Posterior vena cava (tissue), 2 donors: ENCODE measurements at regions not wholly inside any gene's neighbourhood (a gene's known extent, or its start where the extent isn't known, plus 50 kb on each side); places are given as distances from the start of the nearest gene placed in this dataset.

Experiments used
- DNase-seq: peaks from one replicate; pipeline ENCODE4 v3.0.0-alpha.2; 2020; ENCODE audit warnings: low spot score
- intact Hi-C, 2 donors: fragments of 100-400 bp; cut with DNase I; formaldehyde crosslinking; loops; one replicate each; pipeline versions ENCODE4 v1.14.1 to v1.14.2; 2022 to 2023
- donor health status: DM: yes; HTN: yes; CAD: no.
- donor health status: DM: yes; HTN: yes; CAD: no.

GRCh38 chr13:40422588-40423235, 243.7 kb downstream of the FOXO1 start:
- intact Hi-C loops: no loop called here
- no peak for DNase-seq

GRCh38 chr13:40428354-40428753, 238.1 kb downstream of the FOXO1 start:
- no peak for DNase-seq
- intact Hi-C loops: no loop called here

- intact Hi-C loops: no loop called here
- no peak for DNase-seq
Observed at GRCh38 chr13:40429706-40430545, 236.5 kb downstream of the FOXO1 start.

DNA sequence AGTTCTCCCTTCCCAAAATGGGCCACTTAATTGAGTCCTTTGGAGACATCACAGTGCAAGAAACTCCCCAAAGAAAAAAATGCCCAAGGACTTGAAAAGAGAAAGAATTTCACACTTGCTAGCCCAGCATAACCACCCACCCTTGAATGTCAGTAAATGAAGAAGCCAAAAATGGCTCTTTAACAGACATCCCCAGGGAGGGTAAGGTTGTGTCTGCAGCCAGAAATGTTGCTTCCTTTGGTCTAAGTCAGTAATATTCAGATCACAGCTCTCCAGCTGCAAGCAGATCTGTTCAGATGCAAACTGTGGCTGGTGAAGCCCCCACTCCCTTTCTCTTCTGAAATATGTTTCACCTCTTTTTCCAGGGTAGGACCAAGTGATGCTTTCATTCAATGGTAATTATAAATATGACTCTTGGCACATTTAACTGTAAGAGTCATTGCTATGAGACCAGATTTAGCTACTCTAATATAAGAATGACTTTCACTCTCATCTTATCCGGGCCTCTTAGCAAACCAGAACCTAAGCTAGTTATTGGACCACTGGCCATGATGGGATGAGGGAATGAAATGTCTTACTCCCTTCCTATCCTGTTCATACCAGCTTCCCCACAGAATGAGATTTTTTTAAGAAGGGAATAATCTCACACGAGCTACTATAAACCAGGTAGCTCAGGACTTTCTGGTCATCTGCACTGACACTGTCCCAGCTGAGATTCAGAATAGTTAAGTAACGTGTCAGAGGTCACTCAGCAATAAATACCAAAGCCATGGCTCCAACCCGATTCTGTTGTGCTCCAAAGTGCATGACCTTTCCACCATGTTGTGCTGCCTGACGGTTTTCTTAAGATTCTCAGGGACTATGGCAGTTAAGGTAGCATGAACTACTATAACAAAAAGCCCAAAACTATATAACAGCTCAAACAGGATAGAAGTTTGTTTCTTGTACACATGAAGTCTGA, 234.1 kb downstream of the FOXO1 start:
- no peak for DNase-seq
- intact Hi-C loops: no loop called here

- DNase-seq: no peak
- intact Hi-C loops: no loop called here
Observed at GRCh38 chr13:40433001-40433400, 233.4 kb downstream of the FOXO1 start.

DNA sequence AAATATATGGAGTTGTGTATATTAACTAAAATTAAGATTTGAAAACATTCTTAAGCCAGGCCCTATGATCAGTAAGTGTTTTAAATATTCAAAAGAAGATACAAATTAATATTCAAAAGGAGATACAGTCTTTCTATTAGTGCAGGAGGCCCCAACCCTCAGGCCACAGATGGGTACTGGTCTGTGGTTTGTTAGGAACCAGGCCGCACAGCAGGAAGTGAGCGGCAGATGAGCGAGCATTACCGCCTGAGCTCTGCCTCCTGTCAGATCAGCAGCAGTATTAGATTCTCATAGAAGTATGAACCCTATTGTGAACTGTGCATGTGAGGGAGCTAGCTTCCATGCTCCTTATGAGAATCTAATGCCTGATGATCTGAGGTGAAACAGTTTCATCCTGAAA, 232.9 kb downstream of the FOXO1 start:
- intact Hi-C loops: no loop called here

DNA sequence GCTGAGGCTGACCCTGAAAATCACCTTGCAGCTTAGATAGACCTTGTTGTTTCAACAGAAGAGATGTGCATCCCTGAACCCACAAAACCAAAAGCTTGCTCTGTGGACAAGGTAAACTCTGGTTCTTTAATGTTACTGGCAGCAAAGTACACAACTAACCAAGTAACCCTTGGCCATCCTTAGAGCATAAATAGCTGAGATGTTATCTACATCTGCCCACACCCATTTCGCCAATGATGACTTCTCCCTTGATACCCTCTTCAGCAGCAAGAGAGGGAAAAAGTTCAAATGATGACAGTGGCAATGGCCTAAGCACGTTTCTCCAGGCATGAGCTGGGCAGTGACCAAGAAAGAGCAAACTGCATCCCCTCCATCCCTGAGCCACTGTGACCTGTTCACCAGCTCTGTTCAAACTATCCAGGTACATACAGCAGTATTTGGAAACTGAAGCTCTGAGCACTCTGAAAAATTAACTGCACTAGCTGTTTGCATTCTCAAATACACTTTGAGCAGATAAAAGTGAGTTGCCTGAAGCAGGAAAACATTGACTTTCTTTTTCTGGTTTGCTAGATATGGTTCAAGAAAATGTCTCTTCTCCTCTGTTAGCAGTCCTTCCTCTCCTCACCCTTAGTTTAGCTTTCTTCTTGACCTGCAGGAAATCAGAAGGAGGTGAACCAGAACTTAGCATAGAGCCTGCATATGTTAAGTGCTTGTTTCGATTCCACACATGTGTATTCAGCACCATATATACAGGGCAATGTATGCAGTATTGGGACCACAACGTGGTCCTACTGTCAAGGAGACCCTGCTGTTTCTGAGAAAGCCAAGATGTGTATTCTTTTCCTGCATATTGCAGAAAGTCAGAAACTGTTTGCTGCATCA, 231.7 kb downstream of the FOXO1 start:
- no peak for DNase-seq
- intact Hi-C loops: no loop called here

More for the DNA sequence above, 232.9 kb downstream of the FOXO1 start:
- no peak for DNase-seq

DNA sequence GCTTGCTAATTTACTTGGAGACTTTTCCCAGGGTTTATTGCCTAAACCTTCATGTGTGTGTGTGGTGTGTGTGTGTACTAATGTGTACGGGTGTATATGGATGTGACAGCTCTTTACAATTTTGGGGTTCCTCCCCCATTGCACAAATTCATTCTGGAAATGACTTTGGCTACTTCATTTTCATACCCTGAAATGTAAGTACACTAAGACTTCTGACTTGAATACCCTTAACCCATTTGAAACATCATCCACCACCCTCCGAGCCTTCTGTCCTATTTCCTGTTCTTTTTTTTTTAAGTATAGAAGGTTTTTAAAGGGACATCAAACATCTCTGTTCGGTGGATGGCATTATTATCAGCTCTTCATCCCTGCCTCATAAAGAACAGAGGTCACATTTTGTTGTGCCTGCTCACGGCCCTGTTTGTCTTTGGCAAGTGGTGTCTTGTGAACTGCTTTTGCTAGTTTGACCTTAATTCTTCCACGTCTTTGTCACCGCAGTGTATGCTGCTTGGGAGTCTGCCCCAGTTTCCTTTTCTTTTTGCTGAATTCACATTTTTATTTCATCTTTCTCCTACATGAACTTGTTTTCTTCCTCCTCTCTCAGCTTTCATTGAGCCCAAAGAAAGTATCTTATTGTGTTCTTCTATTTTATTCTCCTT, 228.3 kb downstream of the FOXO1 start:
- intact Hi-C loops: no loop called here
- DNase-seq: no peak

DNA sequence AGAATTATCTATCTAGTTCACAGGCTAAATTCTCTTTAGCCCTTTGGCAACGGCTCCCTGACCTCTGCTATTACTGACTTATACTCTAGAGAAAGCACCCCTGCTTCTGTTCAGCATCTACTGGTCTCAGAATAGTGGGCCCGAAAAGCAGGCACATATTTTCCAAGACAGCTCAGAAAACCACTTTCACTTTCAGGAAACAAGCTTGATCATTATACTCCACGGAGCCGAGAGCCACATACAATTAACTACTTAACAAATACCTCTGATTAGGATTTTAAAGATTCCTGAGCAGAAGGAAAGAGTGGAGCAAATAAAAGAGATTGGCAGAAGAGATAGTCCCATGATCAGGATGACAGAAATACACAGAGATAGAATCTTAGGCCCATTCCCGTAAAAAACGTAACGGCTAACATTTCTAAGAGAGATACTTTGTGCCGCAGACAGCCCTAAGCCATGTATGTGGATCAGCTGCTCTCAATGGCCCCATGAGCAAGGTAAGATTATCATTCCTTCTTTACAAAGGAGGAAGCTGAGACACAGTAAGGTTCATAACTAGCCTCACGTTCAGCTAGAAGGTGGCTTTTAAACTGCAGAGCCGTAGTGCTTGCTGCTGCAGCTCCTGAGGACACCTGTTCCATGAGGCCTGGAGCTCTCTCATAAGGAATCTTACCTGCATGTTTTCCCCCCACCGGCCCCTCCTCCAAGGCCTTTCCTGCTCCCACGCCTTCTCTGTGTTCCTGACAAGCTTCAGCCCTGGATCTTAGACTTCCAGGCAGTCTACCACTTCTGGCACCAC, 227.2 kb downstream of the FOXO1 start:
- intact Hi-C loops: no loop called here
- DNase-seq: no peak

GRCh38 chr13:40439928-40440327, 226.5 kb downstream of the FOXO1 start:
- DNase-seq: no peak
- intact Hi-C loops: no loop called here

- peak; percentile 86 for DNase-seq
Observed at GRCh38 chr13:40440990-40441820, 225.2 kb downstream of the FOXO1 start.

DNA sequence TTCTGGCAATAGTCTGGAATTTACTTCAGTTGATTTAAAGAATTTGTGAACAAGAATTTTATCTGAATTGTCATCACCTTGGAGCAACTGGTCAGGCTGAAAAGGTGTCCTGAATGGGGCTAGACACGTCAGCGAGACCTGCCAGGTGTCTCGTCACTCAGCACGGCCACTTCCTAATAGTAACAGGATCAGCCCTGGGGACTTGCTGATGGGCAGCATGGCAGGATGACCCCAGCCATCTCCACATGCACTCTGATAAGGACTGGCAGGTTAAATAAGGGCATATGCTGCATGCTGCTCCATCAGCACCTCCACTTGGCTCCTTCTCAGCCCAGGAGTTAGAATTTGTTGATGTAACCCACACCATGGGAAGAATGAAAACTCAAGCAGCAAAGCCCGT, 224.2 kb downstream of the FOXO1 start:
- DNase-seq: no peak
- intact Hi-C loops: no loop called here

More at GRCh38 chr13:40440990-40441820, 225.2 kb downstream of the FOXO1 start:
- intact Hi-C loops: no loop called here

DNA sequence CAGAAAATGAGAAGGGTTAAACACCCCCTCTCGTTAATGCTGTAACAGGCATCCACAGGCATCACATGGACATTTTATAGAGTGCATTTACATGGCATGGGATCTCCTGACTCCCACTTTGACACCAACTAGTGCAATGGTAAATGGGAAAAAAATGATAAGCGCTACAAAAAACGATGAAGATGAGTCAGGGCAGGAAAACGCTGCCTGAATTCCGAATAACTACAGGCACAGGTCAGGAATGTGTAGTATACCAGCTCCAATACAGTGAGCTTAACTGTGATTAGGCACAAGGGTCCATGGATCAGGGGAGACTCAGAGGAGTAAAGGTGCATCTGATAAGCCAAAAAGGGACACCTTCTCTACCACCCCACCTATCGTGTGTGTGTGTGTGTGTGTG, 223.6 kb downstream of the FOXO1 start:
- intact Hi-C loops: no loop called here
- no peak for DNase-seq

GRCh38 chr13:40444241-40444640, 222.2 kb downstream of the FOXO1 start:
- intact Hi-C loops: no loop called here
- no peak for DNase-seq

GRCh38 chr13:40445557-40445990, 220.9 kb downstream of the FOXO1 start:
- DNase-seq: no peak

DNA sequence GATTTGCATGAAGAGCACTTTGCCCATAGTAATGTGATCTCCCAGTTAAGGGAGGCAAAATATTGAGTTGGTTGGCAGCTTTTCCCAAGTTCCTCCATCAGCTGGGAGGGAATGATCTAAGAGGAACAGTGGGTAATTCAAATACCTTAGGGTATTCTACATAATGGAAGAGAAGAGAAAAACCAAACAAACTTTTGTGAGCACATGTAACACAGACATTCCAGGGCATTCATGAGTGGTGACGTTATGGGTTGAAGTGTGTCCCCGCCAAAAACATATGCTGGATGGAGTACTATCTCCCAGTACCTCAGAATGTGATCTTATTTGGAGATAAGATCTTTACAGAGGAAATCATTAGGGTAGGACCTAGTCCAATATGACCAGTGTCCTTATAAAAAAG, 220.1 kb downstream of the FOXO1 start:
- intact Hi-C loops: no loop called here
- DNase-seq: no peak

More at GRCh38 chr13:40445557-40445990, 220.9 kb downstream of the FOXO1 start:
- intact Hi-C loops: no loop called here

GRCh38 chr13:40447857-40448256, 218.6 kb downstream of the FOXO1 start:
- intact Hi-C loops: no loop called here

More at GRCh38 chr13:40447857-40448256, 218.6 kb downstream of the FOXO1 start:
- DNase-seq: no peak
